ENCODE measurements at regions not wholly inside any gene's neighbourhood (a gene's known extent, or its start where the extent isn't known, plus 50 kb on each side); places are given as distances from the start of the nearest gene placed in this dataset.
A peak's percentile ranks its signal among the peaks of the same experiment; 100 is the strongest.
"Not testable (repeated sequence)": the region's sequence is repeated elsewhere in the genome, so short reads cannot be mapped to it uniquely, and the experiment has no call there.

- DNase-seq (ENCODE audit: low read depth, low spot score), result no peak
Observed at GRCh38 chr17:37859451-37859850, 64.8 kb upstream of the TBC1D3K start.

- DNase-seq (ENCODE audit: low read depth, low spot score), result not testable (repeated sequence)
Observed at GRCh38 chr17:37858391-37858790, 65.8 kb upstream of the TBC1D3K start.

GRCh38 chr17:37856245-37856644 lies 68.0 kb upstream of the TBC1D3K start:
- no peak for DNase-seq (ENCODE audit: low read depth, low spot score)

GRCh38 chr17:37849617-37849972 lies 74.6 kb upstream of the TBC1D3K start:
- DNase-seq (ENCODE audit: low read depth, low spot score), result no peak

- DNase-seq (ENCODE audit: low read depth, low spot score), result no peak
Observed at GRCh38 chr17:37848690-37849616, 75.3 kb upstream of the TBC1D3K start.

- no peak for DNase-seq (ENCODE audit: low read depth, low spot score)
Observed at GRCh38 chr17:37847811-37848331, 76.3 kb upstream of the TBC1D3K start.

- DNase-seq (ENCODE audit: low read depth, low spot score), result no peak
Observed at GRCh38 chr17:37847102-37847501, 77.1 kb upstream of the TBC1D3K start.

GRCh38 chr17:37844977-37845293 lies 79.3 kb upstream of the TBC1D3K start:
- no peak for DNase-seq (ENCODE audit: low read depth, low spot score)

GRCh38 chr17:37844158-37844976 lies 79.8 kb upstream of the TBC1D3K start:
- peak; percentile 76 for DNase-seq (ENCODE audit: low read depth, low spot score)

- no peak for DNase-seq (ENCODE audit: low read depth, low spot score)
Observed at GRCh38 chr17:37842401-37842800, 81.8 kb upstream of the TBC1D3K start.

- no peak for DNase-seq (ENCODE audit: low read depth, low spot score)
Observed at GRCh38 chr17:37841232-37841631, 83.0 kb upstream of the TBC1D3K start.

GRCh38 chr17:37840576-37840975 lies 83.6 kb upstream of the TBC1D3K start:
- DNase-seq (ENCODE audit: low read depth, low spot score), result no peak

- DNase-seq (ENCODE audit: low read depth, low spot score), result no peak
Observed at GRCh38 chr17:37839196-37839978, 84.8 kb upstream of the TBC1D3K start.

GRCh38 chr17:37838276-37838675 lies 85.9 kb upstream of the TBC1D3K start:
- no peak for DNase-seq (ENCODE audit: low read depth, low spot score)

GRCh38 chr17:37836593-37836992 lies 87.6 kb upstream of the TBC1D3K start:
- DNase-seq (ENCODE audit: low read depth, low spot score), result no peak

- no peak for DNase-seq (ENCODE audit: low read depth, low spot score)
Observed at GRCh38 chr17:37834168-37834567, 89.3 kb upstream of the HNF1B start.

- DNase-seq (ENCODE audit: low read depth, low spot score), result no peak
Observed at GRCh38 chr17:37833237-37833859, 88.5 kb upstream of the HNF1B start.

- DNase-seq (ENCODE audit: low read depth, low spot score), result no peak
Observed at GRCh38 chr17:37831986-37832385, 87.1 kb upstream of the HNF1B start.

GRCh38 chr17:37831492-37831891 lies 86.6 kb upstream of the HNF1B start:
- no peak for DNase-seq (ENCODE audit: low read depth, low spot score)

GRCh38 chr17:37830151-37830993 lies 85.5 kb upstream of the HNF1B start:
- DNase-seq (ENCODE audit: low read depth, low spot score), result no peak

Data from ELF-1 (cell line).